Right lobe of liver (tissue), 6 donors: ENCODE measurements at regions not wholly inside any gene's neighbourhood (a gene's known extent, or its start where the extent isn't known, plus 50 kb on each side); places are given as distances from the start of the nearest gene placed in this dataset.

Source experiments
- ATAC-seq, 4 donors: fragments of 200-7000 bp; cut with Tn5 transposase; one replicate each; pipeline ENCODE4 v1.9.1; 2020; ENCODE audit warnings: mild to moderate bottlenecking in 4 of 4, moderate library complexity in 4 of 4
- DNase-seq, 3 donors: peaks; one replicate each; pipeline ENCODE4 v3.0.0-alpha.2; 2020
- H3K27ac ChIP-seq, 3 donors: fragments of 200-600 bp; one replicate each; pipeline ENCODE4 v1.8.0; 2022
- H3K27me3 ChIP-seq, 2 donors: fragments of 200-600 bp; one replicate each; pipeline ENCODE4 v1.8.0; 2022
- H3K36me3 ChIP-seq, 4 donors: fragments of 200-600 bp; sonication (generic) in 1 of 4; one replicate each; pipeline versions ENCODE4 v1.5.1 to v1.8.0; 2017 to 2022; ENCODE audit warnings: control low read depth in 1 of 4
- H3K4me1 ChIP-seq, 4 donors: fragments of 200-600 bp; sonication (generic) in 1 of 4; one replicate each; pipeline versions ENCODE4 v1.5.1 to v1.8.0; 2017 to 2022; ENCODE audit warnings: control low read depth in 1 of 4
- H3K4me3 ChIP-seq, 3 donors: fragments of 200-600 bp; one replicate each; pipeline ENCODE4 v1.8.0; 2022
- H3K9me3 ChIP-seq, 4 donors: fragments of 200-600 bp; sonication (generic) in 1 of 4; one replicate each; pipeline versions ENCODE4 v1.5.1 to v1.8.0; 2017 to 2022; ENCODE audit warnings: control low read depth in 1 of 4
- POLR2A ChIP-seq: fragments of 450-650 bp; IDR thresholded peaks from one replicate; pipeline ENCODE4 v1.6.1; 2017; ENCODE audit warnings: antibody characterized with exemption, mild to moderate bottlenecking
- WGBS: methylation state at CpG from one replicate; pipeline ENCODE4 v1.1.6; 2018; ENCODE audit warnings: low coverage, low lambda C conversion rate; ENCODE audit not compliant: insufficient coverage; ENCODE audit errors: missing lambda C conversion rate; 5-methylcytosine and 5-hydroxymethylcytosine counted together
- intact Hi-C, 2 donors: fragments of 100-400 bp; cut with DNase I; formaldehyde crosslinking; loops; one replicate each; pipeline versions ENCODE4 v1.11.2 to v1.14.1; 2022
- TF ChIP-seq, protein P1 (sequence below), 4 donors: fragments of 200-600 bp in 3 of 4; fragments of 450-650 bp in 1 of 4; IDR thresholded peaks; one replicate each; pipeline versions ENCODE4 v1.5.1 to v1.8.0; 2016 to 2022; ENCODE audit warnings: antibody characterized with exemption in 4 of 4, mild to moderate bottlenecking in 2 of 4
- donor health status: DM: no; HTN: yes; CAD: no.
- donor health status: DM: no; HTN: no; CAD: no.
- donor health status: DM: no; HTN: no; CAD: no.
- donor health status: DM: no; HTN: yes; CAD: no.
- donor health status: DM: no; HTN: yes; CAD: no.

DNA sequence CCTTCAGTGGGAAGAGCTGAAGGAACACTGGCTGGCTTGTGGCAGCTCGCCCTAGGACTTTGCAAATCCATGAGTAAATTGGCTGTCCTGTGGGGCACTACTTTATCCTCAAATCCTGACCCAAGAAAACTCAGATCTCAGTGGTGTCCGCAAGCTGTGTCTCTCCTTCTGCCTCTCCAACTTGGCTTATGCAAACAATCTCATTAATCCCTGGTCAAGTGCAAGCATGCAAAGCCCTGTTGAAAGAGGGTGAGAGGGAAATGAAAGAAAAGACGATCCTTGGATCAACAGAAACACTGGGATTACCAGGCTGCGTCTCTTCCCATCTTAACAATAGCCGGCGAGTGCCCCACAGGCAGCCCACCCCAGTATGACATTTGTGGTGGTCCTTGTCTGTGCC, 901.6 kb downstream of the BCL11B start:
- intact Hi-C loops: no loop called here
- DNase-seq (no peak), ATAC-seq (no peak)
- H3K27ac ChIP-seq: no peak overlapping the region
- TF ChIP-seq POLR2A: no peak
- TF ChIP-seq, protein P1, sequence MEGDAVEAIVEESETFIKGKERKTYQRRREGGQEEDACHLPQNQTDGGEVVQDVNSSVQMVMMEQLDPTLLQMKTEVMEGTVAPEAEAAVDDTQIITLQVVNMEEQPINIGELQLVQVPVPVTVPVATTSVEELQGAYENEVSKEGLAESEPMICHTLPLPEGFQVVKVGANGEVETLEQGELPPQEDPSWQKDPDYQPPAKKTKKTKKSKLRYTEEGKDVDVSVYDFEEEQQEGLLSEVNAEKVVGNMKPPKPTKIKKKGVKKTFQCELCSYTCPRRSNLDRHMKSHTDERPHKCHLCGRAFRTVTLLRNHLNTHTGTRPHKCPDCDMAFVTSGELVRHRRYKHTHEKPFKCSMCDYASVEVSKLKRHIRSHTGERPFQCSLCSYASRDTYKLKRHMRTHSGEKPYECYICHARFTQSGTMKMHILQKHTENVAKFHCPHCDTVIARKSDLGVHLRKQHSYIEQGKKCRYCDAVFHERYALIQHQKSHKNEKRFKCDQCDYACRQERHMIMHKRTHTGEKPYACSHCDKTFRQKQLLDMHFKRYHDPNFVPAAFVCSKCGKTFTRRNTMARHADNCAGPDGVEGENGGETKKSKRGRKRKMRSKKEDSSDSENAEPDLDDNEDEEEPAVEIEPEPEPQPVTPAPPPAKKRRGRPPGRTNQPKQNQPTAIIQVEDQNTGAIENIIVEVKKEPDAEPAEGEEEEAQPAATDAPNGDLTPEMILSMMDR (IDR thresholded peaks at IDR 0.05): no peak
- no peaks in the 10 kb centered on the region for H3K27me3 ChIP-seq
- H3K36me3 ChIP-seq: no peaks in the 10 kb centered on the region
- H3K4me1 ChIP-seq: no peaks in the 10 kb centered on the region
- H3K9me3 ChIP-seq: no peaks in the 10 kb centered on the region
- no peak overlapping the region for H3K4me3 ChIP-seq
- 29% methylated on average over 6 of the region's 6 CpGs for whole genome bisulfite sequencing

DNA sequence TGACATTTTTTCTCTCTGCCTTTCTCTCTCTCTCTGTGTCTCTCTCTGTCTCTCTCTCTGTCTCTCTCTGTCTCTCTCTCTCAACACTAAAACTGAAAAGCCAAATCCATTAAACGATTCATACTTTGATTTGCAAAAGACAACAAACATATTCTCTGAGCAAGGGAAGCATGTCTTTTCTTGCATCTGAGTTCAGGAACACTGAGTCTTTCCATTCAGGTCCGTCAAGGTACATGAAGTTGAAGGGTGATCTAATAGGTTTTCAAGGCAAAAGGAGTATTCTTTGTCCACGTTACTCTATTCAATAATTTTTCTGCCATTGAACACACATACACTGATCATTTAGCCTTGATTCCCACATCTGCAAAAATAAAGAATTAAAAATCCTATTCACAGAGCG, 900.9 kb downstream of the BCL11B start:
- intact Hi-C loops: no loop called here
- 45% methylated on average over 4 of the region's 4 CpGs for WGBS

DNA sequence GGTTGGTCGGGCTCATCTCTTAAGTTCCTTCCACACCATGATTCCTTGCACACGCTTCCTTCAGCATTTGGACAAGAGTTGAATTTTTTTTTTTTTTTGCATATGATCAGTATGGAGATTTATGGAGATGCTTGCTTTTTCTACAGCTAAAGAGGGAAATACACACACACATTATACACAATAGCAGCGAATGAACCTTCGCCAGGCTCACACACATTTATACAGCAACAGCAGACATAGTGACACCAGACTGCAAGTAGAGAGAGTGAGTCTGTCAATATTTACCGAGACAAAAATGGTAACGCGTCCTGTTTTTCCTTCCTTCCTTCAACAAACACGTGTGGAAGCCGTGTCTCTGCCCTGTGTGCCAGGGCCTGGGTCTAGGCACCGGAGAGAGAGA, 897.9 kb downstream of the BCL11B start:
- Histone ChIP-seq H3K4me1 (no peaks in the 10 kb centered on the region), H3K9me3 (no peaks in the 10 kb centered on the region), H3K27ac (no peak overlapping the region), H3K36me3 (no peaks in the 10 kb centered on the region), H3K4me3 (no peak overlapping the region), H3K27me3 (no peaks in the 10 kb centered on the region)
- DNase-seq (no peak), ATAC-seq (no peak)
- intact Hi-C loops: no loop called here
- 43% methylated on average over 8 of the region's 10 CpGs for WGBS
- no peak for TF ChIP-seq POLR2A
- TF ChIP-seq, protein P1 (IDR thresholded peaks at IDR 0.05): no peak

More for the DNA sequence above, 900.9 kb downstream of the BCL11B start:
- Histone ChIP-seq H3K4me3 (no peak overlapping the region), H3K27ac (no peak overlapping the region), H3K27me3 (no peaks in the 10 kb centered on the region), H3K9me3 (no peaks in the 10 kb centered on the region), H3K4me1 (no peaks in the 10 kb centered on the region), H3K36me3 (no peaks in the 10 kb centered on the region)
- DNase-seq (no peak), ATAC-seq (no peak)
- TF ChIP-seq, protein P1 (IDR thresholded peaks at IDR 0.05): no peak
- no peak for TF ChIP-seq POLR2A

DNA sequence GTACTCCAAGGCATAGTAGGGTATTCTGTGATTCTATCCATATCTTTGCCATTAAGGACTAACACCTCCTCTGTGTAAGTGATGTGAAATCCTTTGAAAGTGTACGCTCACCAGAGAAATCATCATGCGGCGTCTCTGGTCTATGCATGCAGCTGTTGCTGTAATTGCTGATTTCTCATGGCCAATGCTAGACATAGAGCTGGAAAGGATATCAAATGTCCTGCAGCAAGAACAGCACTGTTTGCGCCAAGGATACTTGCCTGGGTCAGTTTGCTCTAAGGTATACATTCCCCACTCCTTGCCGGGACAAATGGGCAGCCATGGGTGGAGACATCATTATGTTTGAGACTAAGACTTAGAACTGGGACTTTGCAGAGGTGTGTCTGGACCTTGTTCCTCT, 896.4 kb downstream of the BCL11B start:
- H3K4me3 ChIP-seq: no peak overlapping the region
- H3K27ac ChIP-seq: no peak overlapping the region
- H3K4me1 ChIP-seq: no peaks in the 10 kb centered on the region
- H3K9me3 ChIP-seq: no peaks in the 10 kb centered on the region
- TF ChIP-seq POLR2A: no peak
- TF ChIP-seq, protein P1 (IDR thresholded peaks at IDR 0.05): no peak
- H3K27me3 ChIP-seq: no peaks in the 10 kb centered on the region
- no peaks in the 10 kb centered on the region for H3K36me3 ChIP-seq
- DNase-seq (no peak), ATAC-seq (no peak)
- 88% methylated on average over 4 of the region's 5 CpGs for WGBS
- intact Hi-C loops: no loop called here

DNA sequence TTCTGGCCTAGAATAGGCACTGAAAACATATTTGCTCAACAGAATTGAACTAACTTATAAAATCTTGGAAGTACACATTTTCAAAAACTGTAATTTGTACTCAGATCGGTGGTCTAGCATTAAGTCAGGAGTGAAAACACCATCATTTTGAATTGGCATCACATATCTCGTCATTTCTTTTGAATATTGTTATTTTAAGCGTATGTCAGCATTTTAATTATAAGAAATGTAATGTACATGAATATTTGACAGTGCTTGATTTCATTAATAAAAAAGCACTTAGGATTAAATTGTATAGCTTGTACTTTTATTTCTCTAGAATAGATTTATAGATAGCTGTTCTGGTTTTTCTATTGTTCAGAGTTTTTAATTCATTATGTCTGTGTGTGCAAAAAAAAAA, 892.2 kb downstream of the BCL11B start:
- Histone ChIP-seq H3K27me3 (no peaks in the 10 kb centered on the region), H3K4me1 (no peaks in the 10 kb centered on the region), H3K4me3 (no peak overlapping the region), H3K36me3 (no peaks in the 10 kb centered on the region), H3K27ac (no peak overlapping the region), H3K9me3 (no peaks in the 10 kb centered on the region)
- DNase-seq: no peak
- intact Hi-C loops: no loop called here
- TF ChIP-seq POLR2A: no peak
- TF ChIP-seq, protein P1 (IDR thresholded peaks at IDR 0.05): no peak
- 34% methylated on average over 3 of the region's 3 CpGs for WGBS
- ATAC-seq: no peak
